ENCODE measurements at regions not wholly inside any gene's neighbourhood (a gene's known extent, or its start where the extent isn't known, plus 50 kb on each side); places are given as distances from the start of the nearest gene placed in this dataset.
"Not testable (repeated sequence)": the region's sequence is repeated elsewhere in the genome, so short reads cannot be mapped to it uniquely, and the experiment has no call there.

DNA sequence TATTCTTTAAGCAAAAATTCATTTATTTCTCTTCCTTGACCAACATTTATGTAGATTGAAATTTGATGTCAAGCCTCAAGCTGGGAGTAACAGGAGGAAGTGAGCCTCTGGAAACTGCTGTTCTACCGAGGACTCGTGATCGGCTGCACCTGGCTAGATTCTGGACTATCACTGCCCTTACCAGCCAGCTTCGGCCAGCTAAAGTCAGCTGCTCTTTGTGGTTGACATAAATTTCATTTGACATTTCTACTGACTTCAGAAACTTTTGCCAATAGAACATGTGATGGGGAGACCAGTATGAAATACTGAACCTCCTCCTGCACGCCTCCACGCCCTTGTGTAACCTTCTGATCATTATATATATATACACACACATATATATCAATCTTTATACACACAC lies 74.2 kb upstream of the RGPD5 start:
- DNase-seq (ENCODE audit: low read depth in 2 of 2) = no peak

DNA sequence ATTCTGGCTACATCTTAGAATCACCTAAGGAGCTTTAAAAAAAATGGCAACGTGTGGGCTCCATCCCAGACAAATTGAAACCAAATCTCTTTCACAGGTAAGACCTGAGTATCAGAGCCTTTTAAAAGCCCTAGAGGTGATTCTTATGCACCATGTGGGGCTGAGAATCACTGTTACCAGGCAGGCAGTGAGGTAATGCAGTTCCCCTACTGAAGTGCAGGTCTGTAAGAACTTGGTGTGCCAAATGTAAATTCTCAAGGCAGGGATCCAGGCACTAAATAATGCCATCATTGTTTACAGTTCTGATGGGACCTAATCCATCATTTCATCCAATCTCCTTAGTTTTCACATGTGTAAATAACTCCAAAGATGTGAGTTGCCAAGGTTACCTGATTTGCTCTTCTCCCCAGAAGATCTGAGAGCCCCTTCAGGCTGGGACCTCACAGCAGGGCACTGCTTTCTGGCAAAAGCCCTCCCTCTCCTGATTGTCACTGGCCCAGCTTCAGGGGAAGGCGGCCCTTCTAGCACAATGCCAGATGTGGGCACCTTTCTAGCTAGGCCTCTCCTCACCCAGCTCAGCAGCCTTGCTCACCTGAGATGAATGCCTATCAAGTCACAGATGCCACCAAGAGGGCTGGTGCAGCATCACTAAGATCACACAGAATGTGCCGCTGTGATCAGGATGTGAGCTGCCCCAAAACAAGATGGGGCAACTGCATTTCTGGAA lies 73.6 kb upstream of the RGPD5 start:
- DNase-seq (ENCODE audit: low read depth in 2 of 2) = no peak

DNA sequence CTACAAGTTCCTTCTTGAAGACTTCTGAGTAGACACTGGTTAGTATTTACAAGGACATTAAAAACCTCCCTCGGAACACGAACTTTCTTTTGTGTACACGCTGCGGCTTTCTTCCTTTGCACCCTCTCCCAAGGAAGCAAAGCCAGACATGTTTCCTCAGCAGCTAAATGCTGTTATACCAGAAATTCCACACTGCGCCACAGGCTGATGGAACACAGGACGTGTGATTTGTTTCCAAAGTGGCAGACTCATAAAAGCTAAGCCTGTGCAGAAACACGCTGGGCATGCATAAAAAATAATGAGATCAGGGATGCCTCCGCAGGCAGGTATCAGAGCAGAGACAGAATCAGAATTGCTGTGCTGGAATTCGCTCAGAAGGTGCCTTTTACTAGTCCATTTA lies 73.0 kb upstream of the RGPD5 start:
- DNase-seq (ENCODE audit: low read depth in 2 of 2) = no peak

DNA sequence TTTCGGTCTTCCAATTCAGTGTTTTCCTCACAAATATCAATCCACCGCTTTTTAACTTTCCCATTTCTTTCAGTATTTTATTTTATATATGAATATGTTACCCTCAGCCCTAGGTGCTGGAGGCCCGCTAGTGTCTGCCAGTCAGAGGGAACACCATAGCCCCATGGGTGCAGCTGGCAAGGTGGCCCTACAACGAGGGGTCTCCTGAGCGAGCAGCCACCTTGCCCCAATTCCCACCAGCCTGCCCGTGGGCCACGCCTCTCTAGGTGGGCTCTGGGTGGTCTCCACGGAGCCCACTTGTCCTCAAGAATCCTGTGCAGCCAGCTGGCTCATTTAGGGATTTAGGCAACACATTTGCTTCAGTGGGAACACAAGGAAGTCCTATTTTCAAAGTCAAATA lies 72.5 kb upstream of the RGPD5 start:
- no peak for DNase-seq (ENCODE audit: low read depth in 2 of 2)

DNA sequence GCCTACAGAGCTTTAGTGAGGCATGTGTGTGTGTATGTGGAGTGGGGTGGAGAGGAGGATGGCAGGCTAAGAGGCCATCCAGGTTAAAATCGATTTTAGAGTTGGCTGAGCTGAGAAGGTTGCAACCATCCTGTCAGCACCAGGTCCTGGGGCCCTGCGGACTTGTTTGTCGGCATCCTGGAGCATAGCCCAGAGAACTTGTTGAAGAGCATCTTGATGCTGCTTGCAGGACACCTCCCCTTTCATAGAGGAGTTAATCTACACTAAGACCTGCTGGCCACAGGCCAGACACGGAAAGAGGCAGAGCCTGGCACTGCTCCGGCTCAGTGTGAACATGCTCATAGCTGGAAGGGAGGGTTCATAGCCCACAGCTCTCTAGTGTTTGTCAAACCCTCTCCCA lies 72.1 kb upstream of the RGPD5 start:
- no peak for DNase-seq (ENCODE audit: low read depth in 2 of 2)

DNA sequence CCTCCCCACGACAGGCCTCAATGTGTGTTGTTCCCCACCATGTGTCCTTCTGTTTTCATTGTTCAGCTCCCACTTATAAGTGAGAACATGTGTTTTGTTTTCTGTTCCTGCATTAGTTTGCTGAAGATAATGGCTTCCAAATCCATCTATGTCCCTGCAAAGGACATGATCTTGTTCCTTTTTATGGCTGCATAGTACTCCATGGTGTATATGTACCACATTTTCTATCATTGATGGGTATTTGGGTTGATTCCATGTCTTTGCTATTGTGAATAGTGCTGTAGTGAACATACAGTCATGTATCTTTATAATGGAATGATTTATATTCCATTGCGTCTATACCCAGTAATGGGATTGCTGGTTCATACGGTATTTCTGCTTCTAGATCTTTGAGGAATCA lies 71.5 kb upstream of the RGPD5 start:
- not testable (repeated sequence) for DNase-seq (ENCODE audit: low read depth in 2 of 2)

DNA sequence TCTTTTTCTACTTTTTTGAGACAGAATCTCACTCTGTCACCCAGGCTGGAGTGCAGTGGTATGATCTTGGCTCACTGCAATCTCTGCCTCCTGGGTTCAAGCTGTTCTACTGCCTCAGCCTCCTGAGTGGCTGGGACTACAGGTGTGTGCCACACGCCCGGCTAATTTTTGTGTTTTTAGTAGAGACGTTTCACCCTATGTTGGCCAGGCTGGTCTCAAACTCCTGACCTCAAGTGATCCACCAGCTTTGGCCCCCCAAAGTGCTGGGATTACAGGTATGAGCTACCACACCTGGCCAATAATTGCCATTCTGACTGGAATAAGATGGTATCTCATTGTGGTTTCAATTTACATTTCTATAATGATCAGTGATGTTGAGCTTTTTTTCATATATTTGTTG lies 71.0 kb upstream of the RGPD5 start:
- not testable (repeated sequence) for DNase-seq (ENCODE audit: low read depth in 2 of 2)

DNA sequence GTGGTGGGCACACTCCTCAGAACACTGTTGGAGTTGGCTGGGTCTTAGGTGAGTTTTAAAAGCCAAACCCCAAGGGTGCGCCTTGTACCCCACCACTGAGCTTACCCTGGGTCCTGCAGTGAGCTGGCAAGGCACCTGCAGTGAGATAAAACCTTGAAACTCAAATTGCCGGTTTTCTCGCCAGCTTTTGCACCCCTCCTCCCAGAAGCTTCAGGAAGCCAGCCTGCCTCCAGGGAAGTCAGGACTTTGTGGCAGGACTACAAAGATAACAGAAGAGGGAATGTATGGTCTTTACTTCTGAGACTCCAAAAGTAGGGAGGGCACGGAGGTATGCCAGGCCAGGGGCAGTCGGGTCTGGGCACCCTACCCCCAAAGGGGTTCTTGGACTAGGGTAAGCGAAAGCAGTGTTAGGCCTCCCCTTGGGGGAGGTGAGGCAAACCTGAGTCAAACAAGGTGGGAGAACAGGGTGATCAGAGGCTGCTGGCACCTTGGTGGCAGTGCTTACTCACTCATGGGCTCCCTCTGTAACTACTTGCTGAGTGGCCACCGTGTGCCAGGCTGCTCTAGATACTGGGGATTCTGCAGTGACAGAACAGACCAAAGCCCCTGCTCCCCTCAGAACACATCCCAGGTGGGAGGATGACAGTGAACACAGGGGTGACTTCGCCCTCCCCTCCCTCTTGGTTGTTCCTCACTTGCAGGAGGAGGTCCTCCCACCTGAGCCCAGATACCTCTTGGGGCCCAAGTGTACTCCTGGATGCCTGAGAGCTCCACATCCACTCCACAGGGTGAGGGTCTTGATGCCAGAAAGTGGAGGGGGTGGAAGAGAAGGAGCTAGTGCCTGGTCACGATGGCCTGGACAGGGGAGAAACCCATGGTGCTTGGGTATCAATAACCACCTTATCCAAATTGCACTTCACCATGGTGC lies 69.3 kb upstream of the RGPD5 start:
- DNase-seq (ENCODE audit: low read depth in 2 of 2) = no peak

DNA sequence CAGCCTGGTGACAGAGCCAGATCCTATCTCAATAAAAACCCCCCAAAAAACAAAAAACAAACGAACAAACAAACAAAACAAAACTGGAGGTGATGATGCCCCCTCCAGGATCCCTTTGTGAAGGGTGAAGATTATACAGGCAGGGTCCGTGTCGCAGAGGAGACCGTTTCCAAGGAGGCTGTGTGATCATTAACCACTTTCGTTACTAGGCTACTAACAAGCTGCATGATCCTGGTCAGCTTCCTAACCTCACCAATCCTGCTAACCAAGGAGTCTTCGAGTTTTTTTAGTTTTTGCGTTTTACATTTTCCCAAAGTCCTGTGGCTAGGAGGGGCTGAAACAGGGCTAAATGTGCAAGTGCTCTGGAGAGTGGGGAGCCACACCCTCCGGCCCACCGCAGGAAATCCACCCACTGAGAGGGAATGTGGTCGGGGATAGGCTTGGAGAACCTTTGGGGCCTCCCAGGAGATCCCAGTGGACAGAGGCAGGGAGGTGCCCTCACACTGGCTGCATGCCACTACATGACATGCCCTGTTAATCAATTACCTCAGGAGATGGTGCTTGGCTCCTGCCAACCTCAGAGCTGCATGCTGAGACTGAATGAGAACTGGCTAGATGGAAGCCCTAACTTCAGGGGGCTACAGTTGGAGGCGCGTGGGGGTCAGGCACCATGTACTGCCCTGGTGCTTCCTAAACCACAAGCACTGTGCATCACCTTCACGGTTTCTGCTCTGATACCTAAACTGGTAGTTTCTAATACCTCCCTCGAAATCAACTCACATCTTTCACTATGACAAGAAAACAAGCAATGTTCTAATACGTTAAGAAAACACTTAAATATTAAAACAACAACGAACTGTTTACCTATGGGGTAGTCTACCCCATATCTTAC lies 67.5 kb upstream of the RGPD5 start:
- DNase-seq (ENCODE audit: low read depth in 2 of 2) = no peak

DNA sequence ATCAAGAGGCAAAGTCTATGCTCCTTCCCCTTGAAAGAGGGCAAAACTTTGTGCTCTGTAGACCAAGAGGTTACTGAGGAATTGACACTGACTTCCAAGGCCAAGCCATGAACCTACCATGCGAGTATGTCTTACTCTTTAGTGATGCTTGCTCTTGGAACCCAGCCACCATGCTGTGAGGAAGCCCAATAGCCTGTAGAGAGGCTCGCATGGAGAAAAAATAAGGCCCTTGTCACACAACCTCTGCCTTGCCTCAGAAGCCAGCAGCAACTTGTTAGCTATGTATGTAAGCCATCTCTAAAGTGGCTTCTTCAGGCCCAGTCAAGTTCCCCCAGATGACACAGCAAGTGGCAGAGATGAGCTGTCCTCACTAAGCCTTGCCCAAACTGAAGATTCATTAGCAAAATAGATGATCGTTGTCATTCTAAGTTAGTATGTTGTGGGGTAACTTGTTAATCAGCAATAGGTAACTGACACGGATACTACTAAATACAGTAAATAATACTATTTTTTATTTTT lies 66.1 kb upstream of the RGPD5 start:
- no peak for DNase-seq (ENCODE audit: low read depth in 2 of 2)

DNA sequence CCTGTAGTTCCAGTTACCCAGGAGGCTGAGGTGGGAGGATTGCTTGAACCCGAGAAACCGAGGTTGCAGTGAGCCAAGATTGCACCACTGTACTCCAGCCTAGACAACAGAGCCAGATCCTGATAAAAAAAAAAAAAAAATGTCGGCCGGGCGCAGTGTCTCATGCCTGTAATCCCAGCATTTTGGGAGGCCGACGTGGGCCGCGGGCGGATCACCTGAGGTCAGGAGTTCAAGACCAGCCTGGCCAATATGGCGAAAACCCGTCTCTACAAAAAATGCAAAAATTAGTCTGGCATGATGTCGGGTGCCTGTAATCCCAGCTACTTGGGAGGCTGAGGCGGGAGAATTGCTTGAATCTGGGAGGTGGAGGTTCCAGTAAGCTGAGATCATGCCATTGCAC lies 60.4 kb upstream of the RGPD5 start:
- not testable (repeated sequence) for DNase-seq (ENCODE audit: low read depth in 2 of 2)

DNA sequence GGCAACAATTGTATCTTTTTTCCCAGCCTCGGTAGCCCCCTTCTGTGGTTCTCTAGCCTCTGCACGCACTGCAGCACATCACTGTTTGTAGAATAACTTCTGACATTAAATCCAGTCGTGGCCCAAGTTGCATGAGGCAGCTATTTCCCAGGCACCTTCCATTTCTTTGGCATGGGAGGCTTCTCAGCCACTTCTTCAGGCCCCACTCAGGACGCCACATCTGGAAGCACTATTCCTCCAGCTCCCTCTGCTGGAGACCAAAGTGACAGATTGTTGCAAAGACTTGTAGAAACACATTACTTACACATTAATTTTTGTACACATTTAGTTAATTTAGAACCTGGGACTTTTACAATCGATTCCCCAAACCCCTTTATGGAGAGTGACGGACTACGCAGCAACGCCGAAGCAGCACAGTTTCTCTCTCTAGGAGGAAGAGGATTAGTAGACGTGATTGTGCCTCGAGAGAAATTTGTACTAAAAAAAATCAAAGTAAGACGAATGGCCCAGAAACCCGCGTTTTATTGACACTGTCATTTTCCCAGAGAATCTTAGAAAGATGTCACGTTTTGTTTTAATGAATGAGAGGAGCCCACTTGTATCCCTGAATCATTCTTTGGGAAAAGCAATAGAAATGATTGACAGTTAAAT lies 57.8 kb upstream of the RGPD5 start:
- peak; percentile 27 to 30 for DNase-seq (ENCODE audit: low read depth in 2 of 2)

Data from fibroblast of skin of left quadriceps (primary cell).